NCI-H1930 (cell line): ENCODE measurements at regions not wholly inside any gene's neighbourhood (a gene's known extent, or its start where the extent isn't known, plus 50 kb on each side); places are given as distances from the start of the nearest gene placed in this dataset.
"Not testable (repeated sequence)": the region's sequence is repeated elsewhere in the genome, so short reads cannot be mapped to it uniquely, and the experiment has no call there.

Source experiments
- DNase-seq, 2 experiments: peaks; one replicate each; lab custom pipeline; 2025; lab: John Stamatoyannopoulos, UW

- no peak for DNase-seq
These were observed 79.5 kb upstream of the RALGAPA2 start for GRCh38 chr20:20791664-20792568.

- no peak for DNase-seq
These were observed 75.9 kb upstream of the RALGAPA2 start for GRCh38 chr20:20788308-20788707.

DNA sequence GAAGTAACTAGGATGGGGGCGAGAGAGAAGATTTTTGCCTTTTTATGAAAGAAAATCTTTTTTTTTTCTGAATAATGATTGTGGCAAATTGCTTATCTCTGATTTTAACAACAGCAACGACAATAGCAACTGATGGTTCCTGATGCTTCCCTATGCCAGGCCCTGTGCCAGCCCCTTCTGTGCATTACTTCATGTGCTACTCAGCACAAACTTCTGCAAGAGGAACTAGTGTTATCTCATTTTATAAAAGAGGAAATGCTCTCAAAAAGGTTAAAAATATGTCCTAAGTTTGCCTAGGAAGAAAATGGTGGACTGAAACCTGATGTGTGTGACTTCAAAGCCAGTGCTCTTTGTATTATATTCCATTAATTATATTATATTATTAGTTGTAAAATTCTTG, 74.0 kb upstream of the RALGAPA2 start:
- no peak for DNase-seq

GRCh38 chr20:20785226-20785625, 72.8 kb upstream of the RALGAPA2 start:
- DNase-seq: no peak

DNA sequence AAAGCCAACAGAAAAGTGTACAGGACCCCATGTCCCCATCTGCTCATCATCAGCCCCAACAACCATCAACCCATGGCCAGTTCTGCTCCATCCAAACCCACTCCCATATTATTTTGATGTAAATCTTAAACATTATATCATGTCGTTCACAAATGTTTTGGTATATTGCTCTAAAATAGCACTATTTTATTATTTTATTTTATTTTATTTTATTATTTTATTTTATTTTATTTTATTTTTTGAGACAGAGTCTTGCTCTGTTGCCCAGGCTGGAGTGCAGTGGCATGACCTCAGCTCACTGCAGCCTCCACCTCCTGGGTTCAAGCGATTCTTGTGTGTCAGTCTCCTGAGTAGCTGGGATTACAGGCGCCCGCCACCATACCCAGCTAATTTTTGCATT, 72.0 kb upstream of the RALGAPA2 start:
- not testable (repeated sequence) for DNase-seq

DNA sequence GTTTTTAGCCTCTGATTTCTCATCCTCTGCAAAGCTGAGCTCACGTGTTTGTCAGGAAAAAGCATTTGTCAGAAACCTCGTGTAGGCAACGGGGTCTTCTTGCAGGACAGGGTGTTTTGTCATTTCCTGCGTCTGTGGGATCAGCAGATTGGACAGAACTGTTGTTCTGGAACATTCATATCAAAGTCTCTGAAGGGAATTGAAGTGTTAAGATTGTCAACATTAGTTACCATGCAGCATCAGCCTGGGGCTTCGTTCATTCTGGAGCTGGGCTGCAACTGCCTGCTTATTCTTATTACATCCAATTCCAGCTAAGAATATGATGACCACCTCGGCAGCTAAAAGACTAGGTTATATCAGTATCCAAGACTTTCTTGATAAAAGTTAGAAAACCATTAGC, 71.0 kb upstream of the RALGAPA2 start:
- DNase-seq: no peak

DNA sequence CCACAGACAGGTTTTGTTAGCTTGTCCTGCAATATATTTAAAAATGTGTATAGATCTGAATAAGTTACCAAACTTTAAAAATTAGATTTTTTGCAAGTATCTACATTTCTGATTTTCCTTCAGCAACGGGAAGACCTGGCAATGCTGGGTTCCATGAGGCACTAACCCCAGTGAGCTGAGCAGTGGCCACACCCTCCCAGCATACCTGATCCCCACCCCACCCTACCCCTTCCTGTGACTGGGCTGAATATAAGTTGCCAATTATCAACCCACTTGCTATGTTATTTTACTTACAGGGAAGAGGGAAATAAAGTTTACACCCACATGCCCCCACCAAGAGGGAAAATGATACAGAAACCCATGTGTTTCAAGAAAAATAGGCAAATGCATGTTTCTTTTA, 70.3 kb upstream of the RALGAPA2 start:
- no peak for DNase-seq

- DNase-seq: no peak
These were observed 69.8 kb upstream of the RALGAPA2 start for GRCh38 chr20:20782231-20782630.

DNA sequence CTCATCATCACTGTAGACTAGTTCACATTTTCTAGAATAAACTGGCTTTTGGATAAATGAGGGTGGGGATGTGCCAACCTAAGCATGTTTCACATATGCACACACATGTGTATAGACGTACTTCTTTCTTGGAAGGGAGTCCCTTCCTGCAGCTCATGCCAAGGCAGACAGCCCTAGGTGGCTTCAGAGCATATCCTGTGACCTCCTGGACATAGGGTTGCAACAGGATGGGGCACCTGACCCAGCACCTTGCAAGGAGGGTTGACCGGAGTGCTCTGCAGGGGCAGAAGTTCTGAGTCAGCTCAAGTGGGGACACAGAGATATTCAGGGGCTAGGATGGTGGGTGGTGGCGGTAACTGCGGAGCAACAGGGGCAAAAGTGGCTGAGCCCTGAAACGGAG, 68.6 kb upstream of the RALGAPA2 start:
- DNase-seq: no peak

DNA sequence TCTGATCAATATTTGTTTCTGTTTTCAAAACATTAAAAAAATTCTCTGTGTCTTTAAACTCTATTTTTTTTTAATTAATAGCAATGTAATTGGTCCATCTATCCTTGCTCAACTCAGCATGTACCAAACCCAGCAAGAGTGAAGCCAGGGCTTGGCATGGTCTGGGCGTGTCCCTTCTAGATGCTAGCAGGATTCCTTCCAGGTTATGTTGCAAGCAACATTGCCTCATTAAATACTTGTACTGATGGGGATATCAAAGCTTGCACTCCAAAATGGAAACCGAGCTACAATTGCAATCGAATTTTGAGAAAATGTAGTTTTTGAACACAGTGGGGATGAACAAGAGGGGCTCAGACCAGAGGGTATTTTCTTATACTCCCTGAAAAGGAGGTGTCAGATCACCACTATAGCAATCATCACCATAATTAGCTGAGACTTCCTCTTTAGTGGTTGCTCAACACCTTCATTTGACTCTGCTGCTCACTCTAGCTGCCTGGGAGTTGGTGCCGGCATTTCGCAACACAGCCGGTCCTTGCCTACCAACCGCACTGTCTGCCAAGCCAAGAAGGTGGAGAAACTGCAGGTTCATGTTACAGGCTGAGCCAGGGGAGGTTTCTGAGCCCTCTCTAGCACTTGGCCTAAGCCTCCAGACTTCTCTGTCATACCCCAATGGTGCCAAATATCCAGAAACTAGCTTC, 67.8 kb upstream of the RALGAPA2 start:
- no peak for DNase-seq

DNA sequence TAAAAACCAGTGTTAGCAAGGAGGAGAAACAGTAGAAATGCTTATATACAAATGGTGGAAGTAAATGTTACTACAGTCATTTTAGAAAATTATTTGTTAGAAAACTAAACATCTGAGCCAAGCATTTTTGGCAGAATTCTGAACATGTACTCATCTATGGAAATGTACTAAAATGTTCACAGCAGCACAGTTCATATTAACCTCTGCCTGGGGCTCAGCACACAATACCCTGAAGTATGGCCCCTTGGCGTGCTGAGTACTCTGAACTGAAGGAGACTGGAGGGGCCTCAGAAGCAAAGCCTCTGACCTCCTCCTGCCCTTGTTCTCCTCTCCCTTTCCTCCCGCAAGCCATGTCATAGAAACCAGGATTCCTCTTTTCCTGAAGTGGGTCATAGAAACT, 66.2 kb upstream of the RALGAPA2 start:
- DNase-seq: no peak

- no peak for DNase-seq
These were observed 60.1 kb upstream of the RALGAPA2 start for GRCh38 chr20:20772497-20773085.

GRCh38 chr20:20768202-20768815, 55.9 kb upstream of the RALGAPA2 start:
- DNase-seq: no peak

DNA sequence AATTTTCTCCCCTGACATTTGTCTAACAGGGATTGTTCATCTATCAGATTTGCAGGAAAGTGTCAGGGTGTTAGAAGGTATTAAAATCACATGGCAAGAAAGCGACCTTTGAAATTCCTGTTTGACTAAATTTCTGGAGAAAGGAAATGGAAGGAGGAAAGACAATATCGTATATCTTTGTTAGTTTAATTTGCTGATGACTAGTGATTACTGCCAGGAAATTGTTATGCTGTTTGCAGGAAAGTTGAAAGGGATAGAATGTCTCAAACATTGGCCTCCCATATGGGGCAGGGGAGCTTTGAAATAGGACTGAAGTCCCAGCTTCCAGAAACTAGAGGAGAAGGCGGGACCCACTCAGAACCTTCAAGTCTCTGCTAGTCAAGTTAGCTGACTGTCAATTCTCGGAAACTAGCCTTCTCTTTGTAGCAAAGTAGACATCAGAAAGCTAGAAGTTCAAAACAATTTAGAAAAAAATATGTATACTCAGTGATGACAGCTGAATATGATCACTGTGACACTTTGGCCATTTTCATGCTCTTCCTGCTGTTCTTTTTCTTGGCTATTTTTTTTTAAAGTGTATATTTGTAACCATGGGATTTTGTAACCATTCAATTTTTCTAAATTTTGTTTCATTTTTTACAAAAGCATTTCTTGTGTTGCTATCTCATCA, 53.4 kb upstream of the RALGAPA2 start:
- DNase-seq: no peak

GRCh38 chr20:20763650-20764049, 51.2 kb upstream of the RALGAPA2 start:
- no peak for DNase-seq
